Gastrocnemius medialis (tissue), 4 donors: ENCODE measurements at regions not wholly inside any gene's neighbourhood (a gene's known extent, or its start where the extent isn't known, plus 50 kb on each side); places are given as distances from the start of the nearest gene placed in this dataset.
"Not testable (repeated sequence)": the region's sequence is repeated elsewhere in the genome, so short reads cannot be mapped to it uniquely, and the experiment has no call there.

Experiments used
- POLR2A ChIP-seq, 2 donors: fragments of 450-650 bp; IDR thresholded peaks; one replicate each; pipeline ENCODE4 v1.6.1; 2017; ENCODE audit warnings: antibody characterized with exemption in 2 of 2, mild to moderate bottlenecking in 2 of 2, moderate library complexity in 2 of 2
- TF ChIP-seq, protein P1 (sequence below), 5 experiments: fragments of 450-650 bp in 3 of 5; fragments of 200-600 bp in 2 of 5; sonication (generic) in 2 of 5; IDR thresholded peaks in 4 of 5; conservative IDR thresholded peaks in 1 of 5; 1 replicate in 4 of 5; 2 replicates in 1 of 5; pipeline ENCODE4 v1.5.1; 2016 to 2019; ENCODE audit warnings: antibody characterized with exemption in 5 of 5, mild to moderate bottlenecking in 3 of 5, moderate library complexity in 3 of 5

DNA sequence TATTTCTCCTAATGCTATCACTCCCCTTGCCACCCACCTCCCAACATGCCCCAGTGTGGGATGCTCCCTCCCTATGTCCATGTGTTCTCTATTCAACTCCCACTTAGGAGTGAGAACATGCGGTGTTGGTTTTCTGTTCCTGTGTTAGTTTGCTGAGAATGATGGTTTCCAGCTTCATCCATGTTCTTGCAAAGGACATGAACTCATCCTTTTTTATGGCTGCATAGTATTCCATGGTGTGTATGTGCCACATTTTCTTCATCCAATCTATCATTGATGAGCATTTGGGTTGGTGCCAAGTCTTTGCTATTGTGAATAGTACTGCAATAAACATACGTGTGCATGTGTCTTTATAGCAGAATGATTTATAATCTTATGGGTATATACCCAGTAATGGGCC, 138.6 kb downstream of the CXCL12 start:
- TF ChIP-seq, protein P1, sequence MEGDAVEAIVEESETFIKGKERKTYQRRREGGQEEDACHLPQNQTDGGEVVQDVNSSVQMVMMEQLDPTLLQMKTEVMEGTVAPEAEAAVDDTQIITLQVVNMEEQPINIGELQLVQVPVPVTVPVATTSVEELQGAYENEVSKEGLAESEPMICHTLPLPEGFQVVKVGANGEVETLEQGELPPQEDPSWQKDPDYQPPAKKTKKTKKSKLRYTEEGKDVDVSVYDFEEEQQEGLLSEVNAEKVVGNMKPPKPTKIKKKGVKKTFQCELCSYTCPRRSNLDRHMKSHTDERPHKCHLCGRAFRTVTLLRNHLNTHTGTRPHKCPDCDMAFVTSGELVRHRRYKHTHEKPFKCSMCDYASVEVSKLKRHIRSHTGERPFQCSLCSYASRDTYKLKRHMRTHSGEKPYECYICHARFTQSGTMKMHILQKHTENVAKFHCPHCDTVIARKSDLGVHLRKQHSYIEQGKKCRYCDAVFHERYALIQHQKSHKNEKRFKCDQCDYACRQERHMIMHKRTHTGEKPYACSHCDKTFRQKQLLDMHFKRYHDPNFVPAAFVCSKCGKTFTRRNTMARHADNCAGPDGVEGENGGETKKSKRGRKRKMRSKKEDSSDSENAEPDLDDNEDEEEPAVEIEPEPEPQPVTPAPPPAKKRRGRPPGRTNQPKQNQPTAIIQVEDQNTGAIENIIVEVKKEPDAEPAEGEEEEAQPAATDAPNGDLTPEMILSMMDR (IDR thresholded peaks at IDR 0.05 in 4 of 5, conservative IDR thresholded peaks at IDR 0.05 in 1 of 5) = not testable (repeated sequence)
- not testable (repeated sequence) for TF ChIP-seq POLR2A (IDR thresholded peaks at IDR 0.05)
